OCI-LY7 (cell line): ENCODE measurements at regions not wholly inside any gene's neighbourhood (a gene's known extent, or its start where the extent isn't known, plus 50 kb on each side); places are given as distances from the start of the nearest gene placed in this dataset.

ENCODE experiments used
- EZH2phosphoT487 ChIP-seq: fragments of 200-600 bp; sonication (generic); IDR thresholded peaks from 2 replicates; pipeline ENCODE4 v1.6.1; 2018; ENCODE audit warnings: low read depth, borderline replicate concordance, mild to moderate bottlenecking, mixed run types, antibody characterized with exemption, low read length, moderate library complexity, mixed read lengths
- TF ChIP-seq, protein P1 (sequence below): fragments of 200-600 bp; sonication (generic); conservative IDR thresholded peaks from 2 replicates; pipeline ENCODE4 v1.5.1; 2014; ENCODE audit warnings: mild to moderate bottlenecking, antibody characterized with exemption, low read length, moderate library complexity, mixed read lengths

DNA sequence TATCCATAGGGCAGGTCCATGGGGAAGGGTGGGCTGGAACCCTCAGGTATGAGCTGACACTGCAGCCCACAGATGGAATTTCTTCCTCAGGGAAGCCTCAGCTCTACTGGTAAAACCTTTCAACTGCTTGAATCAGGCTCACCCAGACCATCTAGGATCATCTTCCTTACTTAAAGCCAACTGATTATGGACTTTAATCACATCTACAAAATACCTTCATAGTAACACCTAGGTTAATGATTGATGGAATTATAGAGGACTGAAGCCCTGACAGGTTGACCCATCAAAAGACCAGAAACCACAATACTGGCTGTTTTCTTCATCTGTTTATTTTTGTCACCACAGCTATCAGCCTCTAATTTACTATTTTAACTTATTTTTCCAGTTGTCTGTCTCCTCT is 188.9 kb upstream of the BOD1L1 start:
- TF ChIP-seq EZH2phosphoT487: no peak
- TF ChIP-seq, protein P1, sequence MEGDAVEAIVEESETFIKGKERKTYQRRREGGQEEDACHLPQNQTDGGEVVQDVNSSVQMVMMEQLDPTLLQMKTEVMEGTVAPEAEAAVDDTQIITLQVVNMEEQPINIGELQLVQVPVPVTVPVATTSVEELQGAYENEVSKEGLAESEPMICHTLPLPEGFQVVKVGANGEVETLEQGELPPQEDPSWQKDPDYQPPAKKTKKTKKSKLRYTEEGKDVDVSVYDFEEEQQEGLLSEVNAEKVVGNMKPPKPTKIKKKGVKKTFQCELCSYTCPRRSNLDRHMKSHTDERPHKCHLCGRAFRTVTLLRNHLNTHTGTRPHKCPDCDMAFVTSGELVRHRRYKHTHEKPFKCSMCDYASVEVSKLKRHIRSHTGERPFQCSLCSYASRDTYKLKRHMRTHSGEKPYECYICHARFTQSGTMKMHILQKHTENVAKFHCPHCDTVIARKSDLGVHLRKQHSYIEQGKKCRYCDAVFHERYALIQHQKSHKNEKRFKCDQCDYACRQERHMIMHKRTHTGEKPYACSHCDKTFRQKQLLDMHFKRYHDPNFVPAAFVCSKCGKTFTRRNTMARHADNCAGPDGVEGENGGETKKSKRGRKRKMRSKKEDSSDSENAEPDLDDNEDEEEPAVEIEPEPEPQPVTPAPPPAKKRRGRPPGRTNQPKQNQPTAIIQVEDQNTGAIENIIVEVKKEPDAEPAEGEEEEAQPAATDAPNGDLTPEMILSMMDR: no peak
